B cell (primary cell): ENCODE measurements at regions not wholly inside any gene's neighbourhood (a gene's known extent, or its start where the extent isn't known, plus 50 kb on each side); places are given as distances from the start of the nearest gene placed in this dataset.

ENCODE experiments used
- ATAC-seq: fragments of 200-7000 bp; cut with Tn5 transposase; one replicate; pipeline ENCODE4 v1.10.0; 2021; ENCODE audit warnings: low read depth, mild to moderate bottlenecking, moderate number of reproducible peaks, moderate library complexity
- CTCF ChIA-PET: fragments of 350-600 bp; sonication (Branson Sonifier 250); formaldehyde crosslinking; loops from one replicate; lab custom pipeline; 2021; ENCODE audit warnings: antibody characterized with exemption, inconsistent platforms; lab: Charles Lee
- POLR2A ChIA-PET: fragments of 350-600 bp; sonication (Branson Sonifier 250); formaldehyde crosslinking; loops from one replicate; lab custom pipeline; 2021; ENCODE audit warnings: antibody characterized with exemption; lab: Charles Lee
- DNase-seq: peaks from one replicate; pipeline ENCODE4 v3.0.0; 2013
- H2AFZ ChIP-seq: 2 replicates; pipeline ENCODE4 v1.6.1; 2012; ENCODE audit warnings: mild to moderate bottlenecking, low read depth, low read length; ENCODE audit not compliant: insufficient read depth, poor library complexity, severe bottlenecking
- H3K27ac ChIP-seq, 2 donors: 1 replicate in 1 of 2; 2 replicates in 1 of 2; pipeline ENCODE4 v1.5.1; 2012 to 2013; ENCODE audit warnings: low read length in 2 of 2, mild to moderate bottlenecking in 2 of 2, moderate library complexity in 1 of 2
- H3K27me3 ChIP-seq, 4 experiments: fragments of 200-600 bp in 1 of 4; sonication (generic) in 1 of 4; replicated peaks in 1 of 4; 1 replicate in 2 of 4; 2 replicates in 2 of 4; pipeline versions ENCODE4 v1.6.1 to v1.7.0; 2013 to 2016; ENCODE audit warnings: low read length in 3 of 4, mild to moderate bottlenecking in 2 of 4, mixed read lengths in 1 of 4, moderate library complexity in 1 of 4; ENCODE audit not compliant: insufficient read depth in 4 of 4, control insufficient read depth in 3 of 4; ENCODE audit errors: control extremely low read depth in 1 of 4
- H3K36me3 ChIP-seq, 2 experiments: replicated peaks in 1 of 2; 1 replicate in 1 of 2; 2 replicates in 1 of 2; pipeline versions ENCODE4 v1.6.1 to v1.7.1; 2013; ENCODE audit warnings: low read length in 1 of 2; ENCODE audit not compliant: insufficient read depth in 2 of 2, control insufficient read depth in 1 of 2; ENCODE audit errors: control extremely low read depth in 1 of 2, extremely low read depth in 1 of 2
- H3K4me1 ChIP-seq, 2 donors: fragments of 200-600 bp in 1 of 2; sonication (generic) in 1 of 2; 1 replicate in 1 of 2; 2 replicates in 1 of 2; pipeline versions ENCODE4 v1.5.1 to v1.6.1; 2013 to 2017; ENCODE audit warnings: low read length in 2 of 2; ENCODE audit not compliant: control insufficient read depth in 2 of 2, insufficient read depth in 2 of 2
- H3K4me2 ChIP-seq: replicated peaks from 2 replicates; pipeline ENCODE3; 2012; ENCODE audit warnings: mild to moderate bottlenecking, low read depth, low read length; ENCODE audit not compliant: poor library complexity, severe bottlenecking
- H3K4me3 ChIP-seq, 5 experiments: fragments of 200-600 bp in 1 of 5; sonication (generic) in 1 of 5; 1 replicate in 3 of 5; 2 replicates in 2 of 5; pipeline versions ENCODE4 v1.5.1 to v1.7.0; 2011 to 2016; ENCODE audit warnings: low read length in 4 of 5, mild to moderate bottlenecking in 4 of 5, low read depth in 2 of 5, control low read depth in 1 of 5, moderate library complexity in 1 of 5; ENCODE audit not compliant: insufficient read depth in 1 of 5; ENCODE audit errors: control extremely low read depth in 1 of 5, extremely low read depth in 1 of 5
- H3K79me2 ChIP-seq: fragments of 200-600 bp; sonication (generic); one replicate; pipeline ENCODE4 v1.6.0; 2016; ENCODE audit warnings: low read length; ENCODE audit not compliant: control insufficient read depth, insufficient read depth
- H3K9ac ChIP-seq: fragments of 200-600 bp; sonication (generic); 2 replicates; pipeline ENCODE4 v1.6.1; 2017; ENCODE audit warnings: mild to moderate bottlenecking, low read length, moderate library complexity
- H3K9me3 ChIP-seq, 3 donors: one replicate each; pipeline versions ENCODE4 v1.6.1 to v1.7.1; 2013; ENCODE audit warnings: low read length in 2 of 3; ENCODE audit not compliant: control insufficient read depth in 2 of 3, insufficient read depth in 1 of 3; ENCODE audit errors: control extremely low read depth in 1 of 3
- H4K20me1 ChIP-seq: 2 replicates; pipeline ENCODE4 v1.6.0; 2012; ENCODE audit warnings: mild to moderate bottlenecking, low read length; ENCODE audit not compliant: insufficient read depth, control insufficient read depth, poor library complexity, severe bottlenecking
- H3K27ac Mint-ChIP-seq: one replicate; pipeline ENCODE4 v1.8.0; 2021; ENCODE audit warnings: mixed read lengths
- H3K27me3 Mint-ChIP-seq: one replicate; pipeline ENCODE4 v1.8.0; 2021; ENCODE audit warnings: mixed read lengths
- H3K4me1 Mint-ChIP-seq: one replicate; pipeline ENCODE4 v1.8.0; 2021; ENCODE audit warnings: mixed read lengths
- H3K4me3 Mint-ChIP-seq: one replicate; pipeline ENCODE4 v1.8.0; 2021; ENCODE audit warnings: mixed read lengths
- H3K9me3 Mint-ChIP-seq: one replicate; pipeline ENCODE4 v1.8.0; 2022; ENCODE audit warnings: mixed read lengths; ENCODE audit not compliant: insufficient read depth
- CTCF ChIP-seq: fragments of 200-600 bp; IDR thresholded peaks from one replicate; pipeline ENCODE4 v1.8.0; 2022; ENCODE audit warnings: antibody characterized with exemption, mild to moderate bottlenecking
- EZH2 ChIP-seq: IDR thresholded peaks from 2 replicates; pipeline ENCODE4 v1.6.1; 2012; ENCODE audit warnings: borderline replicate concordance, low read depth, mild to moderate bottlenecking, moderate library complexity, low read length; ENCODE audit not compliant: insufficient read depth, poor library complexity, severe bottlenecking
- WGBS: methylation state at CpG from one replicate; pipeline ENCODE4 v1.1.5; 2013; ENCODE audit warnings: missing lambda C conversion rate; ENCODE audit not compliant: insufficient coverage; 5-methylcytosine and 5-hydroxymethylcytosine counted together
- intact Hi-C: fragments of 100-400 bp; cut with micrococcal nuclease; formaldehyde crosslinking; loops from one replicate; pipeline ENCODE4 v1.10.0; 2022

DNA sequence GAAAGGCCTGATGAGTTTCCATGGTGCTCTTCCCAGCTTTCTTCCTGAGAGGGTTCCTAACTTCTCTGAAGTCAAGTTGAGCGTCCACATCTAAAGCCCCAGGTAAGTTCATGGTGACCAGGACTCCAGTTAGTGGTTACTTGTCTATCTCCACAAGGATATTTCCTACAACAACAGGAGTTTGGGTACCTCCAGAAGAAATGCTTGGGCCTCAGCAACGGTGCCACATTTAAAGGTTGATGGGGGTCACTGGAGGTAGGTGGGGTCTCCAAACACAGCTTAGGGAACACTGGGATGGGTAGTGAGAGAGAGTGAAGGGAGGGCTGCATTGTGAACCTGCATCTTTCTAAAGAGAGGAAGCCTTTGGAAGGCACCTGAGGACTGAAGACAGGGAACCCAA is 123.4 kb downstream of the BOD1 start:
- Histone ChIP-seq H3K27ac (no peak overlapping the region), H3K4me3 (no peak overlapping the region), H3K9me3 (peaks cover 0 to 7% (median 0%) of the 10 kb centered on the region in 3 donors), H3K9ac (no peak overlapping the region), H3K4me2 (no peak overlapping the region), H3K27me3 (peaks cover 0 to 2% (median 0%) of the 10 kb centered on the region in 4 experiments), H2AFZ (no peak overlapping the region), H3K36me3 (no peaks in the 10 kb centered on the region), H4K20me1 (no peaks in the 10 kb centered on the region), H3K4me1 (no peaks in the 10 kb centered on the region), H3K79me2 (no peaks in the 10 kb centered on the region)
- Mint-ChIP-seq H3K27me3 (peaks cover 15% of the 10 kb centered on the region), H3K9me3 (no peaks in the 10 kb centered on the region), H3K4me3 (no peak overlapping the region), H3K27ac (no peak overlapping the region), H3K4me1 (no peaks in the 10 kb centered on the region)
- no peak for ATAC-seq
- intact Hi-C loops, result no loop called here
- POLR2A ChIA-PET, result no interaction called here
- WGBS, result no CpG with 5 or more reads among the region's 2 CpGs
- TF ChIP-seq CTCF (no peak), EZH2 (no peak)
- no peak for DNase-seq
- CTCF ChIA-PET, result no interaction called here

- TF ChIP-seq CTCF (no peak), EZH2 (no peak)
Measured at GRCh38 chr5:173490681-173491080, 125.8 kb downstream of the BOD1 start.

More at GRCh38 chr5:173490681-173491080, 125.8 kb downstream of the BOD1 start:
- Histone ChIP-seq H3K79me2 (no peaks in the 10 kb centered on the region), H2AFZ (no peak overlapping the region), H3K9me3 (peaks cover 0 to 7% (median 0%) of the 10 kb centered on the region in 3 donors), H3K27ac (no peak overlapping the region), H3K27me3 (peaks cover 0 to 8% (median 1%) of the 10 kb centered on the region in 4 experiments), H3K4me1 (no peaks in the 10 kb centered on the region), H4K20me1 (no peaks in the 10 kb centered on the region), H3K4me3 (no peak overlapping the region), H3K9ac (no peak overlapping the region), H3K36me3 (no peaks in the 10 kb centered on the region), H3K4me2 (no peak overlapping the region)
- Mint-ChIP-seq H3K4me1 (no peaks in the 10 kb centered on the region), H3K4me3 (no peak overlapping the region), H3K9me3 (no peaks in the 10 kb centered on the region), H3K27me3 (peaks cover 27% of the 10 kb centered on the region), H3K27ac (no peak overlapping the region)
- POLR2A ChIA-PET, result no interaction called here
- ATAC-seq, result no peak
- intact Hi-C loops, result no loop called here
- CTCF ChIA-PET, result no interaction called here
- WGBS, result 83% methylated on average over 1 of the region's 1 CpG
- no peak for DNase-seq
